ENCODE measurements at regions not wholly inside any gene's neighbourhood (a gene's known extent, or its start where the extent isn't known, plus 50 kb on each side); places are given as distances from the start of the nearest gene placed in this dataset.

DNA sequence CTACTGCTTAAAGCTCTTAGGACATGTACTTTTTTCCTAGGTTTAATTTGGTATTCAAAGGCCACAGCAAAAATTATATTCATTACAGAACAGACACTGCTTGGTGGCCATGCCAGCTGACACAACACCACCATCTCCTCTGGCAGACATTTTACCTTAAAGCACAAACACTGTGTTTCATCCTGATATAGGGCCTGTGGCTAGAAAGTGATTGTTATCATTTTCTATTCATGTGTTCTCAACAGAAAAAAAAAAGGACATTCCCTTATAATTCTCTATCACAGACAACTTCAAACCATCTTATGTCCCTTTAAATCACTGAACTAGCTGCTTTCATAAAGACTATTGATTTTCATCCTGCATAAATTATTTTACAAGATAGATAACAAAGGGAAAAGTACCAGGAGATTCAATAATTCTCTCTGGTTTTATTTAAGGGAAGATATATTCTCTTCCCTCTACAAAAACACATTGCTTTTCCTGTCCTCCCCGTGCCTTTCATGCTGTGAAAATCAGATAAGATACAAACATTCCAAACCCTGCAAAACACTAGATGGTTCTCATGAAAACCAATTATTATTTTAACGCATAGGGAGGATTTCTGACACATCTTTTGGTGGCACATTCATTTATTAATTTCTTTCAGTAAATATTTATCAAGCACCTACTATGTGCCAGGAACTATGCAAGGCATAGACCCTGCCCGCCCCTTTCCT lies 139.3 kb upstream of the TMCC3 start:
- ATAC-seq (replicated peaks in 6 of 8) = peak in 1 of 8 experiments; percentile 37
- WGBS, 10 experiments = 47 to 100% (median 76%) methylated on average over 1 to 3 of the region's 3 CpGs

GRCh38 chr12:94788298-94788697 lies 137.9 kb upstream of the TMCC3 start:
- Histone ChIP-seq H3K4me1 (replicated peaks in 1 of 2) (peaks cover 8 to 21% of the 10 kb centered on the region in 2 donors), H3K27ac (no peak overlapping the region), H3K4me3 (no peak overlapping the region)
- WGBS, 10 experiments = 6 to 89% (median 65%) methylated on average over 1 to 2 of the region's 2 CpGs; no CpG with 5 or more reads in 1 of the 10 experiments
- no peak for ATAC-seq (replicated peaks in 6 of 8)
- in situ Hi-C loops (cut with MboI; ENCODE audit: low pct_unique_long_range_greater_than_20kb in 2 of 9, low sequenced_read_pairs in 9 of 9, unreplicated experiment in 9 of 9) = no loop called here

More for the DNA sequence above, 139.3 kb upstream of the TMCC3 start:
- Histone ChIP-seq H3K4me1 (replicated peaks in 1 of 2) (peaks cover 8 to 22% of the 10 kb centered on the region in 2 donors), H3K27ac (no peak overlapping the region), H3K4me3 (no peak overlapping the region)
- in situ Hi-C loops (cut with MboI; ENCODE audit: low pct_unique_long_range_greater_than_20kb in 2 of 9, low sequenced_read_pairs in 9 of 9, unreplicated experiment in 9 of 9) = no loop called here

GRCh38 chr12:94786906-94787305 lies 136.5 kb upstream of the TMCC3 start:
- ATAC-seq (replicated peaks in 6 of 8) = no peak
- in situ Hi-C loops (cut with MboI; ENCODE audit: low pct_unique_long_range_greater_than_20kb in 2 of 9, low sequenced_read_pairs in 9 of 9, unreplicated experiment in 9 of 9) = no loop called here
- no peak overlapping the region for H3K27ac ChIP-seq
- no peak overlapping the region for H3K4me3 ChIP-seq
- 74 to 100% (median 93%) methylated on average over 1 to 6 of the region's 6 CpGs; no CpG with 5 or more reads in 2 of the 10 experiments for WGBS, 10 experiments
- peaks cover 0 to 15% of the 10 kb centered on the region in 2 donors for H3K4me1 ChIP-seq (replicated peaks in 1 of 2)

- Histone ChIP-seq H3K4me1 (replicated peaks in 1 of 2) (no peaks in the 10 kb centered on the region), H3K4me3 (no peak overlapping the region), H3K27ac (no peak overlapping the region)
- in situ Hi-C loops (cut with MboI; ENCODE audit: low pct_unique_long_range_greater_than_20kb in 2 of 9, low sequenced_read_pairs in 9 of 9, unreplicated experiment in 9 of 9) = no loop called here
- peak in 4 of 8 experiments; percentile 53 to 91 (median 82) for ATAC-seq (replicated peaks in 6 of 8)
- WGBS, 10 experiments = 0 to 83% (median 41%) methylated on average over 1 of the region's 1 CpG
Measured at GRCh38 chr12:94783862-94784261, 133.5 kb upstream of the TMCC3 start.

DNA sequence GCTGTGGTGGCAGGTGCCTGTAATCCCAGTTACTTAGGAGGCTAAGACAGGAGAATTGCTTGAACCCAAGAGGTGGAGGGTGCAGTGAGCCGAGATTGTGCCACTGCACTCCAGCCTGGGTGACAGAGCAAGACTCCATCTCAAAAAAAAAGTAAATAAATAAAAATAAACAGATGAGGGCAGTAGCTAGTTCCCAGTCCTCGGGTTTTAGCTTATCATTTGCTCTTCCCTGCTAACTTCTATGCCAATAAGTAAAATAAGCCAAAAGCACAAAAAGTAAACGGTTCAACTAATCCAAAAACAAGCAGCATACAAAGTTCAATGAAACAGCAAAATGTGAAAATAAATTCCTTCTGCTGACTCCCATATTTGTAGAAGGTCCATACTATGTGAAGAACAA lies 133.0 kb upstream of the TMCC3 start:
- H3K4me3 ChIP-seq = no peak overlapping the region
- WGBS, 10 experiments = 0 to 100% (median 40%) methylated on average over 1 to 3 of the region's 3 CpGs; no CpG with 5 or more reads in 1 of the 10 experiments
- H3K4me1 ChIP-seq (replicated peaks in 1 of 2) = no peaks in the 10 kb centered on the region
- no peak for ATAC-seq (replicated peaks in 6 of 8)
- no peak overlapping the region for H3K27ac ChIP-seq
- in situ Hi-C loops (cut with MboI; ENCODE audit: low pct_unique_long_range_greater_than_20kb in 2 of 9, low sequenced_read_pairs in 9 of 9, unreplicated experiment in 9 of 9) = no loop called here

- no peak overlapping the region for H3K27ac ChIP-seq
- in situ Hi-C loops (cut with MboI; ENCODE audit: low pct_unique_long_range_greater_than_20kb in 2 of 9, low sequenced_read_pairs in 9 of 9, unreplicated experiment in 9 of 9) = no loop called here
- no peak overlapping the region for H3K4me3 ChIP-seq
- H3K4me1 ChIP-seq (replicated peaks in 1 of 2) = no peaks in the 10 kb centered on the region
- 67 to 100% (median 83%) methylated on average over 1 to 2 of the region's 2 CpGs; no CpG with 5 or more reads in 1 of the 10 experiments for WGBS, 10 experiments
- ATAC-seq (replicated peaks in 6 of 8) = no peak
Measured at GRCh38 chr12:94781835-94782234, 131.5 kb upstream of the TMCC3 start.

DNA sequence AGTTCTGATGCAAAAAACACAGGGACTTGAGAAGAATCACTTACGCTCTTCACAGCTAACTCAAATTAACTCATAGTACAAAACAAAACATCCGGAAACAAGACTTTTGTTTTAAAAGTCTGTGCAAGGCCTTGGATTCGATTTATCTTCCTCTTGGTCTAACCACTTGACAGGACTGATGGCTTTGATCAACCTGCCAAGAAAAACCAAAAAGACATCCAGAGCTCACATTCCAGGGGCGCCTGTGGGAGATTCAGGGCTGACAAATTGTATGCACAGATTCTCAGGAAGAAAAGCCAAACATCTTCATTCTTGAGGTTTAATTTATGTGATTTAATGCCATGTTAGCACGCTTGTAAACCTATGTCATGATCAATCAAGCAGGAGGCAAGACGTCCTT lies 129.1 kb upstream of the TMCC3 start:
- no peaks in the 10 kb centered on the region for H3K4me1 ChIP-seq (replicated peaks in 1 of 2)
- no peak overlapping the region for H3K27ac ChIP-seq
- in situ Hi-C loops (cut with MboI; ENCODE audit: low pct_unique_long_range_greater_than_20kb in 2 of 9, low sequenced_read_pairs in 9 of 9, unreplicated experiment in 9 of 9) = no loop called here
- H3K4me3 ChIP-seq = no peak overlapping the region
- peak in 1 of 8 experiments; percentile 7 for ATAC-seq (replicated peaks in 6 of 8)
- WGBS, 10 experiments = 0 to 89% (median 62%) methylated on average over 1 to 5 of the region's 6 CpGs

GRCh38 chr12:94777936-94778335 lies 127.6 kb upstream of the TMCC3 start:
- no peak for ATAC-seq (replicated peaks in 6 of 8)
- Histone ChIP-seq H3K27ac (no peak overlapping the region), H3K4me1 (replicated peaks in 1 of 2) (no peaks in the 10 kb centered on the region), H3K4me3 (no peak overlapping the region)
- 70 to 98% (median 93%) methylated on average over 2 to 5 of the region's 5 CpGs for WGBS, 10 experiments
- in situ Hi-C loops (cut with MboI; ENCODE audit: low pct_unique_long_range_greater_than_20kb in 2 of 9, low sequenced_read_pairs in 9 of 9, unreplicated experiment in 9 of 9) = no loop called here

DNA sequence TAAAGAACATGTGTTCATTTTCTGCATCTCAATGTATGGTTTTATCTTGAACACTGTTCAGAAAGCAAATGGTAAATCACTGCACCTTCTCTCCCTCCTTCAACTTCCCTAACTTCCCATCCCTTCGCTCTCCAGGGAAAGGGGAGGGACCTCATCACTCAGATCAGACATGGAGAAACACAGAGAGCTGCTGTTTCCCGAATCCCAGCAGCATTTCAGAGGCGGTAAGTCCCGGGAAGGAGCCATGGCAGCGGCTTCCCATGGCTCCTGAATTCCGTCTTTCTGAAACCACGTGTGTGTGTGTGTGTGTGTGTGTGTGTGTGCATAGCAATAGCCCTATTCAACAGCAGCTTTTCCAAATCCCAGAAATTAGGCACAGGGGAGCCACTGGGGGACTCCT lies 125.4 kb upstream of the TMCC3 start:
- 40 to 100% (median 55%) methylated on average over 1 to 7 of the region's 7 CpGs; no CpG with 5 or more reads in 6 of the 10 experiments for WGBS, 10 experiments
- peak in 4 of 8 experiments; percentile 48 to 63 (median 52) for ATAC-seq (replicated peaks in 6 of 8)
- Histone ChIP-seq H3K4me1 (replicated peaks in 1 of 2) (peaks cover 8 to 11% of the 10 kb centered on the region in 2 donors), H3K4me3 (no peak overlapping the region), H3K27ac (no peak overlapping the region)
- in situ Hi-C loops (cut with MboI; ENCODE audit: low pct_unique_long_range_greater_than_20kb in 2 of 9, low sequenced_read_pairs in 9 of 9, unreplicated experiment in 9 of 9) = no loop called here

- ATAC-seq (replicated peaks in 6 of 8) = no peak
- in situ Hi-C loops (cut with MboI; ENCODE audit: low pct_unique_long_range_greater_than_20kb in 2 of 9, low sequenced_read_pairs in 9 of 9, unreplicated experiment in 9 of 9) = loop anchor here in 1 of 9 experiments (25.0 kb wide), 1 partner anchor 91 kb away; no protein-coding TSS in a partner anchor
- Histone ChIP-seq H3K4me1 (replicated peaks in 1 of 2) (peaks cover 26 to 34% of the 10 kb centered on the region in 2 donors), H3K4me3 (no peak overlapping the region), H3K27ac (no peak overlapping the region)
- 65 to 100% (median 85%) methylated on average over 1 to 5 of the region's 5 CpGs for WGBS, 10 experiments
Measured at GRCh38 chr12:94771741-94772140, 121.4 kb upstream of the TMCC3 start.

GRCh38 chr12:94771199-94771598 lies 120.8 kb upstream of the TMCC3 start:
- Histone ChIP-seq H3K27ac (no peak overlapping the region), H3K4me1 (replicated peaks in 1 of 2) (peaks cover 26 to 34% of the 10 kb centered on the region in 2 donors), H3K4me3 (no peak overlapping the region)
- peak in 1 of 8 experiments; percentile 19 for ATAC-seq (replicated peaks in 6 of 8)
- WGBS, 10 experiments = 17 to 90% (median 72%) methylated on average over 2 to 4 of the region's 4 CpGs
- in situ Hi-C loops (cut with MboI; ENCODE audit: low pct_unique_long_range_greater_than_20kb in 2 of 9, low sequenced_read_pairs in 9 of 9, unreplicated experiment in 9 of 9) = loop anchor here in 1 of 9 experiments (25.0 kb wide), 1 partner anchor 91 kb away; no protein-coding TSS in a partner anchor

- WGBS, 10 experiments = 0 to 100% (median 45%) methylated on average over 1 to 6 of the region's 6 CpGs
- Histone ChIP-seq H3K4me3 (no peak overlapping the region), H3K4me1 (replicated peaks in 1 of 2) (peaks cover 26 to 34% of the 10 kb centered on the region in 2 donors), H3K27ac (no peak overlapping the region)
- ATAC-seq (replicated peaks in 6 of 8) = peak in 3 of 8 experiments; percentile 27 to 59 (median 38)
- in situ Hi-C loops (cut with MboI; ENCODE audit: low pct_unique_long_range_greater_than_20kb in 2 of 9, low sequenced_read_pairs in 9 of 9, unreplicated experiment in 9 of 9) = loop anchor here in 1 of 9 experiments (25.0 kb wide), 1 partner anchor 92 kb away; no protein-coding TSS in a partner anchor
Measured at GRCh38 chr12:94770791-94771190, 120.4 kb upstream of the TMCC3 start.

DNA sequence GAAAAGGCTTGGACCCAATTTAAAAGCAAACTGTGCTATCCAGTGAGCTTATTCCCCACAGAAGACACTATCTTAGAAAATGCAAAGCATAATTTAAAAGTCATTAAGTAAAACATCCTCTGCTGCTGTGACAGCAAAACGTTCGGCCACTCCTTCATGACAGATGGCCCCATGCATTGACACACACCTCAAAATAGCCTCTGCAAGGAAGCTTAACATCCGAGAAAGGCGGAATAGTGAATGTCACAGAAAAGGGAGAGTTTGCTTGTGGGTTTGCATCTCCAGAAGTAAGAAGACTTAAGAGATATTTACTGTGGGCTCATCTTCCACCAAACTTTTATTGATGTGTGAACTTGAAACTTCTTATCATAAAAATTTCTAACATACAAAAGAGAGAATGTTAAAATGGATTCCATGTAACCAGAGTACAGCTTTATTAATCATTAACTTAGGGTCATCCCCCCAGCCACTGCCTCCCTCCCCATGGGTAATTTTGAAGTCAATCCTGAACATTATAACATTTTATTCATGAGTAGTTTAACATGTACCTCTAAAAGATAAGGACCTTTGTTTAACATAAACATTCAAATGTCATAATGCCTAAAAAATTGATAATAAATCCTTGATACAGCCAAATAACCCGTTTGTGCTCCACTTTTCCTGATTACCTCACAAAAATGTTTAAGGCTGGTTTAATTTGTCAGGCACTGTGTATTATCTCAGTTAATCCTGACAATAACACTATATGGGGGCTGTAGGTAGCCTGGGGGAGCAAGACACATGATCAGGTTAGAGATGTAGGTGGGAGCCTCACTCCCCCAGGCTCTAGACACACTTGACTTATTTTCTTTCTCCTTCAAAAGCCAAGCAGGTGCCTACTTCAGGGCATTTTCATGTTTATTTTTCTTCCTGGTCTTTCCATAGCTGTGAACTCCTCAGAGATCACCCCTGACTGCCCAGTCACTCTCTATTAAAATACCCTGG lies 119.7 kb upstream of the TMCC3 start:
- ATAC-seq (replicated peaks in 6 of 8) = peak in 4 of 8 experiments; percentile 4 to 57 (median 30)
- WGBS, 10 experiments = 0 to 42% (median 8%) methylated on average over 2 to 5 of the region's 5 CpGs; no CpG with 5 or more reads in 1 of the 10 experiments
- in situ Hi-C loops (cut with MboI; ENCODE audit: low pct_unique_long_range_greater_than_20kb in 2 of 9, low sequenced_read_pairs in 9 of 9, unreplicated experiment in 9 of 9) = loop anchor here in 1 of 9 experiments (25.0 kb wide), 1 partner anchor 92 kb away; no protein-coding TSS in a partner anchor
- Histone ChIP-seq H3K4me1 (replicated peaks in 1 of 2) (peaks cover 26 to 34% of the 10 kb centered on the region in 2 donors), H3K27ac (no peak overlapping the region), H3K4me3 (no peak overlapping the region)

Measured in motor neuron (in vitro differentiated cells).